HG02623 (cell line): ENCODE measurements at regions not wholly inside any gene's neighbourhood (a gene's known extent, or its start where the extent isn't known, plus 50 kb on each side); places are given as distances from the start of the nearest gene placed in this dataset.
"Not testable (repeated sequence)": the region's sequence is repeated elsewhere in the genome, so short reads cannot be mapped to it uniquely, and the experiment has no call there.

ENCODE experiments used
- ATAC-seq: cut with Tn5 transposase; IDR thresholded peaks from one replicate; pipeline ENCODE4 v1.9.1; 2021; ENCODE audit warnings: moderate library complexity; ENCODE audit not compliant: unreplicated experiment

- no peak for ATAC-seq
These were observed 306.8 kb downstream of the LMBRD1 start for GRCh38 chr6:69489970-69490369.

GRCh38 chr6:69487688-69488087 is 309.1 kb downstream of the LMBRD1 start:
- ATAC-seq: no peak

- ATAC-seq: no peak
These were observed 329.7 kb downstream of the LMBRD1 start for GRCh38 chr6:69466979-69467570.

GRCh38 chr6:69465866-69466265 is 330.9 kb downstream of the LMBRD1 start:
- no peak for ATAC-seq

- no peak for ATAC-seq
These were observed 340.7 kb downstream of the LMBRD1 start for GRCh38 chr6:69456086-69456485.

GRCh38 chr6:69454619-69455018 is 342.2 kb downstream of the LMBRD1 start:
- ATAC-seq: not testable (repeated sequence)

GRCh38 chr6:69450493-69450892 is 346.3 kb downstream of the LMBRD1 start:
- ATAC-seq: not testable (repeated sequence)

GRCh38 chr6:69449887-69450286 is 346.9 kb downstream of the LMBRD1 start:
- ATAC-seq: no peak
